Neural cell (in vitro differentiated cells): ENCODE measurements at regions not wholly inside any gene's neighbourhood (a gene's known extent, or its start where the extent isn't known, plus 50 kb on each side); places are given as distances from the start of the nearest gene placed in this dataset.

Experiments
- TAF1 ChIP-seq: IDR thresholded peaks from 2 replicates; pipeline ENCODE4 v1.6.1; 2012; ENCODE audit warnings: low read depth
- TF ChIP-seq, protein P1 (sequence below): fragments of 450-650 bp; IDR thresholded peaks from 2 replicates; pipeline ENCODE4 v1.5.1; 2014; ENCODE audit warnings: antibody characterized with exemption, mild to moderate bottlenecking, moderate library complexity; ENCODE audit not compliant: poor library complexity, severe bottlenecking

GRCh38 chr3:67745296-67745695 is 90.9 kb upstream of the SUCLG2 start:
- TF ChIP-seq, protein P1, sequence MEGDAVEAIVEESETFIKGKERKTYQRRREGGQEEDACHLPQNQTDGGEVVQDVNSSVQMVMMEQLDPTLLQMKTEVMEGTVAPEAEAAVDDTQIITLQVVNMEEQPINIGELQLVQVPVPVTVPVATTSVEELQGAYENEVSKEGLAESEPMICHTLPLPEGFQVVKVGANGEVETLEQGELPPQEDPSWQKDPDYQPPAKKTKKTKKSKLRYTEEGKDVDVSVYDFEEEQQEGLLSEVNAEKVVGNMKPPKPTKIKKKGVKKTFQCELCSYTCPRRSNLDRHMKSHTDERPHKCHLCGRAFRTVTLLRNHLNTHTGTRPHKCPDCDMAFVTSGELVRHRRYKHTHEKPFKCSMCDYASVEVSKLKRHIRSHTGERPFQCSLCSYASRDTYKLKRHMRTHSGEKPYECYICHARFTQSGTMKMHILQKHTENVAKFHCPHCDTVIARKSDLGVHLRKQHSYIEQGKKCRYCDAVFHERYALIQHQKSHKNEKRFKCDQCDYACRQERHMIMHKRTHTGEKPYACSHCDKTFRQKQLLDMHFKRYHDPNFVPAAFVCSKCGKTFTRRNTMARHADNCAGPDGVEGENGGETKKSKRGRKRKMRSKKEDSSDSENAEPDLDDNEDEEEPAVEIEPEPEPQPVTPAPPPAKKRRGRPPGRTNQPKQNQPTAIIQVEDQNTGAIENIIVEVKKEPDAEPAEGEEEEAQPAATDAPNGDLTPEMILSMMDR, result no peak
- no peak for TF ChIP-seq TAF1
